Globus pallidus (tissue), 1 donor: ENCODE measurements at regions not wholly inside any gene's neighbourhood (a gene's known extent, or its start where the extent isn't known, plus 50 kb on each side); places are given as distances from the start of the nearest gene placed in this dataset.

Experiments used
- DNase-seq: peaks from one replicate; pipeline ENCODE4 v3.0.0-alpha.2; 2015; ENCODE audit warnings: low spot score

- peak; percentile 26 for DNase-seq
Observed at GRCh38 chr3:178454726-178455125, 81.5 kb upstream of the KCNMB2 start.

DNA sequence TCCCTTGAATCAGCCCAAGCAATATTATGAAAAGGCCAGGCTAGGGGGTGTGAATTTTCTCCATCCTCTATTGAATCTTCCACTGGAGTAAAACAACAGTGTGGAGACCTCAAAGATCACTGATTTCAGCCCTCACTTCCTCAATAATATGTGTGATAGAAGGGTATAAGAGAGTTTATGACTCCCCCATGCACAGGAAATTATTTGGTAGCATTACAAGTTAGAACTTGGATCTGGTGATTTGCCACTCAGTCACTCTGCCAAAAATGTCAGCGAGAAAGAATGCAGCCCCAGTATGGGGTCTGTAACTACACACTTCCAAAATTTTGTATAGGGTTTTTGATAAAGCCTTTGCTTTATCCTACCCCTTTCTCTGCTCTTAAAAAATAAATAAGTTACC lies 81.0 kb upstream of the KCNMB2 start:
- DNase-seq, result no peak

DNA sequence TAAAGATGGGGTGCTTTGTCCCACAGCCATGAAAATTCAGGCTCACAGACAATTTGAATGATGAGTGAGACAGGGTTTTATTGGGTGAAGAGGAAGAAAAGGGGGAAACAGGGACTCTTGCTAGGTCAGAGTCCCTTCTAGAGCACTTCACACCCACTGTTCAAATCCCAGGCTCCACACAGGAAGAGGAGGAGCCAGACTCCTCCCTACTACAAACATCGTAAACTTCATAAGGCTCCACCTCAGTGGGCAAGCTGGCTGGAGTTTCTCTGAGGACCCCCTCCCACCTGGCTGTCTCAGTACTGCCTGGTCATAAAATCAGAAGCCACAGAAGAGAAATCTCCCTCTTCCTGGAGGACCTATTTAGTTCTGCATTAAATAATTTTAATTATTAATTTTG lies 80.3 kb upstream of the KCNMB2 start:
- no peak for DNase-seq

DNA sequence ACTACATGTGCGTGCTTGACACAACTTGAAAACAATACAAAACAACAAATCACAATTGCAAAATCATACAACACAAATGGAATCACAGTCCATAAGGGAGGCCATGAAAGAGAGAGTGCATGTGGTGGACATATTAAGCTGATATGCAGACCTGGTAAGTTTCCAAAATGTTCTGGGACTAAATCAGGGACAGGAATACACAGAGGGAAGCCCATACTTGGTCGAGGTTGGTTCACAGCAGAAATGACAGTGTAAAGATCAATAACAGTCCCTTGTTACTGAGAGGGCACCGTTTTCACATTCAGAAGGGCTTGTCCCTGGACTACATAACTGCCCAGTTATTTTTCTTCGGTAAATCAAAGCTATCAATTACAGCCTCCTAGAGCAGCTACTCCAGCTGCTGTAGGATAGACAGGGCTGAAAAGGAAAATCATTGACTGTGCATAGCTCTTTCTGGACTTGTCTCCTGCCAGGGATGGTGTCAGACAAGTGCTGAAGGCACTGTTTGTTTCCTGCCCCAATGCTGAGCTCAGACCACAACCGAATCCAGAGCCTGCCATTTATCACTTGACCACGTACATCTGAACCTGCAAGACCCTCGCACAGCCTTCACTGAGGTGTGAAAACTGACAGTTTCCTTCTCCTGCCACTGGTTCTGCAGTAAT lies 79.5 kb upstream of the KCNMB2 start:
- peak; percentile 11 for DNase-seq

- no peak for DNase-seq
Observed at GRCh38 chr3:178457511-178457910, 78.7 kb upstream of the KCNMB2 start.

DNA sequence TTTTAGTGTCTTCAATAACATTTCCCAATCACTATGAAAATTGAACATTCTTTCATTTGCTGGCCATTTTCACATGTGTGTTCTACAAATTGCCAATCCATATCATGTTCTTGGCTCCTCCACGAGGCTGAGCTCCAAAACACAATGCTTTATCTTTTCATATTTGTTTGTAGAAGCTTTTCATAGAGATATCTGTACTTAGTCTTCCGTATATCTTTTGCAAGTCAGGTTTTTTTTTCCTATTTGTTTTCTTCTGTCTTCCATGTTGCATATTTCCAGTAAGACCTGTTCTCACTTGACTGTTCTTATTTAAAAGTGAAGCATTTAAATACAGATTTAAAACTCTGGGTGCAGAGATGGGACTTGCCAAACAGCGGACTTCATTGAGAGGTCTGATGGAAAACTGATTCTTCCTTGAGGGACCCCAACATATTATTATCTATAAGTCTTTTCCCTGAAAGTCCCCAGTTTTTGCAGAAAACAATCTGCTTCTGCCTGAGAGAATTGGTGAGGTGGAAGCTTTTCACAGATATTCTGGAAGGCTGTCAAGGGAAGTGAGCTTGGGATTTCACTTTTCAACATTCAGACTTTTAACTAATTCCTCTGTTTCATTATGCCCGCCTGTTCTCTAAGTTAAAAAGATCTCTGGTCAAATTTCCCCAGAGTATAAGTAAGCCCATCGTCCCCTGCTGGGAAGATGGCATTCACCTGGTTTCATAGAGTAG lies 77.8 kb upstream of the KCNMB2 start:
- DNase-seq, result no peak

GRCh38 chr3:178459038-178459410 lies 77.2 kb upstream of the KCNMB2 start:
- DNase-seq, result no peak

DNA sequence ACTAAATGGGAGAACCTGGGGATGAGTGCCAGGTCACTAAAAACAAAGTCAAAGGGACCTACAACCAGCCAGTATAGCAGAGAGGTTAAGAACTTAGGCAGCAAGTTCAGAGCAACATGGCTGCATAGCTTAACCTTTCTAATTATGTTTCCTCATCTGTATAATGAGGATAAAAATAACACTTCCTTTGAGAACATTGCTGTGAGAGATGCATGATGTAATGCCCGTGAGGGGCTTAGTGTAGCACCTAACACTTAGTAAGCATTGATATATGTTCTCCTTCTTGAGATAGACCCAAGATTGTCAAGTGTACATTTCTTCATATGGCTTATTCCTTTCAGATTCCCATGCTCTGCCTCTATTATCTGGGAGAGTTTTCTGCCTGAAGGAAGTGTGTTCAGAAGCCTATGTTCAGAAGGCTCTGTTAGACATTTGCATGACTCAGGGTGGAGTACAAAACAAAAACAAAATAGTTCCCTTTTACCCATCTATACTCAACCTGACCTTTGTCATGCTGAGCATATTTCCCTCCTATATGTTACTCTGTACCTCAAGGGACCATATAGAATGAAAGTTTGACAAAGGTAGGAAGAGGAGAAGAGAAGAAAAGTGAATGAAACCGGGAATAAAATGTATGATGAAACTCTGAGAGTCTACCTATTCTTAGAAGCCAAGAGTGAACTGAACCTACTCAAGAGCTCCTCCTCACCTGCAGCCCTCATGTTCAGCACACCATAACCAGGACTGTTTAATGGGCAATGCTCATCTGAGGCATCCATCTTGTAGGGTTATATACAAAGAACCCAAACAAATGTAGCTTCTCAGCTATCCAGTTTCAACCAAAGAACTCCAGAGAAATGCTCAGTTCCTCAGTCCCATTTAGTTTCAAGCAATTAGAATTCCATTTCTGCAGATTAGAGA lies 70.7 kb upstream of the KCNMB2 start:
- DNase-seq, result no peak

DNA sequence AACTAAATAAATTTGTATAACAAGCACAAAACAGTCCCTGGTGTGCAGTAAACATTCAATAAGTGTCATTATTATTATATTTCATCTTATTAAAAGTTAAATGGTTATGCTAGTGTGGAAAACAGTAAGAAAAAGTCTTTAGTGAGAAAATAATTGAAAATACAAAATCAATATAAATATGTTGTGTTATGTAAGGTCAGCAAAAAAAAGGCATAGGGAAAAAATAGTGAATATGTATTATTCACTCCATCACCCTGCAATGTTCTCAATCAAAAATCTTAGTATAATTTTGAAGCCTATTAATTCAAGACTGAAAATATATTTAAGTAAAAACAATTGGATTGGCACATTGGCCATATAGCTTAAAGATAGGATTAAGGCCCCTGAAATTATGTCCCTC lies 63.3 kb upstream of the KCNMB2 start:
- DNase-seq, result no peak

- no peak for DNase-seq
Observed at GRCh38 chr3:178474526-178474925, 61.7 kb upstream of the KCNMB2 start.

DNA sequence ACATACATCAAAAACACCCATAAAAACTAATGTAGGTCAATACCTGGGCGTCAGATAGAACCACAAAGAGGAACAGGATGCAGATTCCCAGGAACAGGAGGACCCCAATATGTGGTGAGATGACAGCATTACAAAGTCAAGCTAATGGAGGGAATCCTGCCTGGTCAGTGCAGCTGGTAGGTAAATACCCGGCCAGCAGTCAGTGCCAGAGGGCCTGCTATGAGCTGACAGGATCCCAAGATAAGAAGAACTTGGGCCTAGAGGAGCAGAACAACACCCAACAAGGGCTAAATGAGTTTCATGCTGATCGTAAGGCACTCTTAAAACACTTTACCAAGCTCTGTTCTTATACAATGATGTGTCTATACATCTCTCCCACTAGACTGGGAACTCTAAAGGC lies 61.2 kb upstream of the KCNMB2 start:
- DNase-seq, result no peak

DNA sequence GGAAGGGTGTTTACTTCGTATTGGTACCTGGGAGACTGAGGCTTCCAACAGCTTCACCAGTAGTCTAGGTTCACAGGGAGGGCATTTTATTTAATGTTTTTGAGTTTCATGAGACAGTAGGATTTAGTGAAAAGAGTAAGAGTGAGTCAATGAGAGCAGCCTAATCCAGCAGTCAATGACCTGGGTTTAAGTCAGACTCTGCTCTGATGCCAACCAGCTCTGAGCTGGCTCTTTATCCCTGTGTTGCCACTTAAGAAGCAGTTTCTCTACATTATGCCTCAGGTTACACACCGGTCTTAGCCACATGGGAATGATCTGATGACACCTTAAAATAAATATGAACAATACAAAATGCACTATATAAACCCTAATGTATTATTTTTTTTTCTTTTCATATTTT lies 59.4 kb upstream of the KCNMB2 start:
- DNase-seq, result no peak

DNA sequence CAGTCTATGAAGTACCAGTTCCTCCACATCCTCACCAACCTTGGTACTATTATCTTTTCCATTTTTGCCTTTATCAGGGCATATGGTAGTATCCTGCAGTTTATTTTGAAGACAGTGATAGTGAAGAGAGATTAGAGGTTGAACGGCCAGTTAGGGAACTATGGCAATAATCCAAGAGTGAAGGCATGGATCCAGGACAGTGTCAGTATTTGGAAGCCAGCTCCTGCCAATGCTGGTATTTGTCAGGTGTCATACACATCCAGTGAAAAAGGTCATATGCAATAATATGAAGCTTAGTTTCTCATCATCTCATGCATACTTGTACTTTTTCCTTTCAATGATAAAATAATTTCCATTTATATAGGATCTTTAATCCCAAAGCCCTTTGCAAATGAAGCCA lies 56.8 kb upstream of the KCNMB2 start:
- no peak for DNase-seq

GRCh38 chr3:178479860-178480259 lies 56.4 kb upstream of the KCNMB2 start:
- DNase-seq, result no peak

DNA sequence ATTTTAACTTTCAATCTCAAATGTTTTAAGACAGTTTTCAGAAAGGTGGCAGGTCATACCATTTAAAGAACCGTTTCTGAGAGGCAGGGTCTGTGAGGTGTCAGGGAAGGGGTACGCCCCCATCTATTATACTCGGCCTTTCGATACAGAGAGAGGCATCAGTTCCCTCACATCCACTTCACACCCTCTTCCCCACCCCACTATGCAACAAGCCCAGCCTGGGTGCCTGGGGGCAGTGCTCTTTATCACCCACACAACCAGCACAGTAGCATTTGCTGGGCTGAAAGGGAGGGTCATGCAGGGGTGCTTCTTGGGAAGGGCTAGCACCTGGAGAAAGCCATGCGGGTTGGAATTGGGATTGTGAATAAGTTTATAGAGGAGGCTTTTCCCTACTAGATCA lies 56.0 kb upstream of the KCNMB2 start:
- DNase-seq, result no peak

- no peak for DNase-seq
Observed at GRCh38 chr3:178480795-178481194, 55.4 kb upstream of the KCNMB2 start.

DNA sequence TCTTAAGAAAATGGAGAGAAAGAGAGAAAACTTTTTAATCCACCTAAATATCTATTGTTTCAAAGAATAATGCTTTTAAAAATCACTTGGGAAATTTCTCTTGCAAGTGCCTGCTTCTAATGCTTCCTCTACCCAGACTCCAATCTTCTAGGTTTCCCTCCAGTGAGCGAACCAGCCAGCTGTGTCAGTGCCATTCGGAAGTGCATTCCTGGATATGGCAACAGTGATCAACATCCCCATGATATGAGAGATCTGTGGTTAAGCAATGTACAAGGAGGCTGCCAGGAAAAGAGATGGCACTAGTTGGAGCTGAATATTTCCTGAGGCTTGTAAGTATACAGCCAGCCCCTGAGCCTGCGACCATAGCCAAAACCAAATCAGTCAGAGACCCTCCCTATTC lies 53.3 kb upstream of the KCNMB2 start:
- DNase-seq, result no peak

DNA sequence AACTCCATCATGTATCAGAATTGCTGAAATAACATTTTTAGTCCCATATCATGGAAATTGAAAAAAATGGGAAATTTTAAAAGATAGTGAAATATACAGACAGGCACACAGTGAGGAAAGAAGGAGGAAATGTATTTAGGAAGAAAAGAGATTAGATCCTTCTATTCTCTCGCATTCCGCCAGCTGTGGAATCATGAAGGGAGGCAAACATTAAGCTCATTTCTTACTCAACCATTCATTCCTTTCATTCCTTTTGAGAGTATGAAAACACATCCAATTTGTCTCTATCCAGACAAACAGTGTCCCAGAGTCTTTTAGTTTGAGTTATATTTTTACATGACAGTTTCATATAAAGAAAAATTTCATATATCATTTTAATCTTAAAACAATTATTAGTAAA lies 52.5 kb upstream of the KCNMB2 start:
- no peak for DNase-seq

DNA sequence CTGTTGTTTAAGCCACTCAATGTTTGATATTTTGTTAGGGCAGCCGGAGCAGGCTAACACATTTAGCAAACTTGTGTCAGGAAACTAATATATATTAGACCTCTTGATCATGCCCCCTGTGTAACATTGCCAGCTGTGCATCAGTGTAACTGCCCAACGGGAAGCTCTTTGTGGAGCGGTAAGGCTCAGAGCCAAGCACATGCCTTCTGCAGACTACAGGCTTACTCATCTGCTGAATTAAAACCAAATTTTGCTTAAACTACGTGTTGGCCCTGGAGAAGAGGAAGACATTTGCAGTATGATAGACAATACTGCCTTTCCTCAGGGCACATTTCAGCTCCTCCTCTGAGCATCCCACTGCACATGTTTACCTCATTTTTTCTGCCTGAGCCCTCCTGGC lies 50.5 kb upstream of the KCNMB2 start:
- no peak for DNase-seq
